PC-9 (cell line): ENCODE measurements at regions not wholly inside any gene's neighbourhood (a gene's known extent, or its start where the extent isn't known, plus 50 kb on each side); places are given as distances from the start of the nearest gene placed in this dataset.

Experiments
- BruUV-seq: library from RNA; stranded (reverse); fragments of 400-500 nt; replicated peaks from 2 replicates; lab custom pipeline; 2021; lab: Mats Ljungman, UMichigan
- CTCF ChIA-PET: fragments of 300-600 bp; sonication (Branson Sonifier 250); formaldehyde crosslinking; loops from one replicate; lab custom pipeline; 2022; ENCODE audit warnings: antibody characterized with exemption; lab: Charles Lee
- POLR2A ChIA-PET: fragments of 300-600 bp; sonication (Branson Sonifier 250); formaldehyde crosslinking; loops from one replicate; lab custom pipeline; 2022; ENCODE audit warnings: antibody characterized with exemption; ENCODE audit not compliant: unreplicated experiment; lab: Charles Lee
- DNase-seq, 2 experiments: peaks; one replicate each; pipeline versions ENCODE4 v3.0.0 to v3.0.0-alpha.2; 2015 to 2022; ENCODE audit warnings: mixed read lengths in 1 of 2
- H2AFZ ChIP-seq: fragments of 200-600 bp; sonication (generic); 2 replicates; pipeline ENCODE4 v1.8.1; 2017; ENCODE audit warnings: antibody characterized with exemption
- H3F3A ChIP-seq: fragments of 200-600 bp; sonication (generic); 2 replicates; pipeline ENCODE4 v1.8.1; 2017; ENCODE audit warnings: antibody characterized with exemption, mild to moderate bottlenecking, low read depth; ENCODE audit not compliant: insufficient read depth
- H3K27ac ChIP-seq: fragments of 200-600 bp; sonication (generic); 2 replicates; pipeline ENCODE4 v1.6.1; 2016; ENCODE audit warnings: mixed run types
- H3K27me3 ChIP-seq: fragments of 200-600 bp; sonication (generic); 2 replicates; pipeline ENCODE4 v1.6.1; 2016; ENCODE audit warnings: low read depth, mixed run types; ENCODE audit not compliant: insufficient read depth
- H3K36me3 ChIP-seq: fragments of 200-600 bp; sonication (generic); 2 replicates; pipeline ENCODE4 v1.6.1; 2016; ENCODE audit warnings: low read depth, mixed run types
- H3K4me1 ChIP-seq: fragments of 200-600 bp; sonication (generic); replicated peaks from 2 replicates; pipeline ENCODE4 v1.6.1; 2016; ENCODE audit warnings: mixed run types; ENCODE audit not compliant: insufficient read depth
- H3K4me2 ChIP-seq: fragments of 200-600 bp; sonication (generic); 2 replicates; pipeline ENCODE4 v1.6.1; 2017; ENCODE audit warnings: mixed run types
- H3K4me3 ChIP-seq: fragments of 200-600 bp; sonication (generic); 2 replicates; pipeline ENCODE4 v1.6.1; 2016; ENCODE audit warnings: mixed run types
- H3K79me2 ChIP-seq: fragments of 200-600 bp; sonication (generic); 2 replicates; pipeline ENCODE4 v1.6.1; 2017; ENCODE audit warnings: low read depth, mixed run types
- H3K9me2 ChIP-seq: fragments of 200-600 bp; sonication (generic); 2 replicates; pipeline ENCODE4 v1.8.1; 2017; ENCODE audit warnings: mild to moderate bottlenecking; ENCODE audit not compliant: insufficient read depth
- H3K9me3 ChIP-seq: fragments of 200-600 bp; sonication (generic); 2 replicates; pipeline ENCODE4 v1.8.1; 2016; ENCODE audit warnings: low read depth; ENCODE audit not compliant: insufficient read depth
- H4K20me1 ChIP-seq: fragments of 200-600 bp; sonication (generic); 2 replicates; pipeline ENCODE4 v1.8.1; 2017; ENCODE audit not compliant: insufficient read depth
- CTCF ChIP-seq: fragments of 200-600 bp; sonication (generic); conservative IDR thresholded peaks from 2 replicates; pipeline ENCODE4 v1.6.1; 2017; ENCODE audit warnings: mixed run types, antibody characterized with exemption, mild to moderate bottlenecking, moderate library complexity
- EZH2 ChIP-seq: fragments of 200-600 bp; sonication (generic); IDR thresholded peaks from 2 replicates; pipeline ENCODE4 v1.8.0; 2017; ENCODE audit warnings: antibody characterized with exemption, low read depth
- intact Hi-C: fragments of 100-400 bp; cut with micrococcal nuclease; formaldehyde crosslinking; loops from one replicate; pipeline ENCODE4 v1.10.0; 2022; ENCODE audit not compliant: unreplicated experiment

GRCh38 chr3:111249421-111249820, 177.8 kb downstream of the NECTIN3 start:
- intact Hi-C loops: no loop called here
- no peaks in the 10 kb centered on the region for H3F3A ChIP-seq

GRCh38 chr3:111252779-111253178, 181.2 kb downstream of the NECTIN3 start:
- Histone ChIP-seq H3K4me2 (no peak overlapping the region), H3K27me3 (no peaks in the 10 kb centered on the region), H3K79me2 (no peaks in the 10 kb centered on the region), H3F3A (no peaks in the 10 kb centered on the region), H3K27ac (no peak overlapping the region), H3K4me1 (no peaks in the 10 kb centered on the region), H3K36me3 (no peaks in the 10 kb centered on the region), H3K4me3 (no peak overlapping the region), H3K9me2 (no peaks in the 10 kb centered on the region), H4K20me1 (no peaks in the 10 kb centered on the region), H3K9me3 (peaks cover 5% of the 10 kb centered on the region), H2AFZ (no peak overlapping the region)
- TF ChIP-seq CTCF: no peak
- POLR2A ChIA-PET: interaction anchor here (1.0 kb wide), 1 partner anchor 714 kb away, joined by 10 read pairs; no protein-coding TSS in a partner anchor
- CTCF ChIA-PET: no interaction called here
- BruUV-seq: no TSS peak
- DNase-seq: no peak
- intact Hi-C loops: no loop called here

More at GRCh38 chr3:111249421-111249820, 177.8 kb downstream of the NECTIN3 start:
- Histone ChIP-seq H2AFZ (no peak overlapping the region), H3K27ac (no peak overlapping the region), H4K20me1 (no peaks in the 10 kb centered on the region), H3K4me2 (no peak overlapping the region), H3K9me3 (peaks cover 11% of the 10 kb centered on the region), H3K27me3 (no peaks in the 10 kb centered on the region), H3K4me1 (peaks cover 13% of the 10 kb centered on the region), H3K4me3 (no peak overlapping the region), H3K9me2 (no peaks in the 10 kb centered on the region), H3K79me2 (no peaks in the 10 kb centered on the region), H3K36me3 (no peaks in the 10 kb centered on the region)
- CTCF ChIA-PET: no interaction called here
- no peak for TF ChIP-seq CTCF
- TF ChIP-seq EZH2: no peak
- POLR2A ChIA-PET: no interaction called here
- DNase-seq: no peak
- no TSS peak for BruUV-seq

- BruUV-seq: no TSS peak
- no peaks in the 10 kb centered on the region for H3K9me2 ChIP-seq
- no peaks in the 10 kb centered on the region for H3K27me3 ChIP-seq
- H4K20me1 ChIP-seq: no peaks in the 10 kb centered on the region
- no peak overlapping the region for H2AFZ ChIP-seq
- ChIA-PET POLR2A (no interaction called here), CTCF (no interaction called here)
- no peak overlapping the region for H3K27ac ChIP-seq
- no peaks in the 10 kb centered on the region for H3K36me3 ChIP-seq
- intact Hi-C loops: no loop called here
- no peaks in the 10 kb centered on the region for H3K79me2 ChIP-seq
- no peak overlapping the region for H3K4me2 ChIP-seq
- H3K9me3 ChIP-seq: no peaks in the 10 kb centered on the region
- no peaks in the 10 kb centered on the region for H3F3A ChIP-seq
- H3K4me1 ChIP-seq: no peaks in the 10 kb centered on the region
- no peak for TF ChIP-seq EZH2
- no peak for TF ChIP-seq CTCF
- no peak for DNase-seq
- H3K4me3 ChIP-seq: no peak overlapping the region
Measured at GRCh38 chr3:111253733-111254132, 182.1 kb downstream of the NECTIN3 start.
